CD4-positive, alpha-beta T cell treated with Interleukin-12 subunit alpha and Interleukin-12 subunit beta, for 1 hour (primary cell): ENCODE measurements at regions not wholly inside any gene's neighbourhood (a gene's known extent, or its start where the extent isn't known, plus 50 kb on each side); places are given as distances from the start of the nearest gene placed in this dataset.

Experiments used
- DNase-seq: peaks from one replicate; pipeline ENCODE4 v3.0.0-alpha.2; 2020

- DNase-seq, result no peak
Measured at GRCh38 chr5:106163233-106163632, 1507.5 kb downstream of the EFNA5 start.

GRCh38 chr5:106159616-106160015 is 1511.1 kb downstream of the EFNA5 start:
- no peak for DNase-seq

GRCh38 chr5:106154280-106154716 is 1516.4 kb downstream of the EFNA5 start:
- DNase-seq, result no peak

GRCh38 chr5:106152569-106152968 is 1518.2 kb downstream of the EFNA5 start:
- no peak for DNase-seq

- no peak for DNase-seq
Measured at GRCh38 chr5:106142116-106142515, 1528.6 kb downstream of the EFNA5 start.

DNA sequence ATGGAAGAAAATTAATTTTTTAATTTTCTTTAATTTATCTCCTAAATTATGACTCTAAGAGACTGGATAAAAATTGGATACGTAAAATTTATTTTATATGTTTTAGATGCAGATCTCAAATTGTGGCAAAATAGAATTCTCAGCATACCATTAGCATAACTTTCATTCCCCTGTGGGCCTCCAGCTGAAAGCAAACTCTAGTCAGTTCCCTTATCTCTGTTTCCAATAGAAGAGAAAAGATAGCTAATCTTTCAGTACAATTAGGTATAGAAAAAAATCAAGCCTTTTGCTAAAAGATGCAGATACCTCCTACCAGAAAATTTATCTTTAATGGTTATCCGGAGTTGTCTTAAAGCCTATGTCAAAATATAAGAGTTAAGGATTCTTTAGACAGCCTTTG is 1530.6 kb downstream of the EFNA5 start:
- no peak for DNase-seq

GRCh38 chr5:106136061-106136460 is 1534.7 kb downstream of the EFNA5 start:
- no peak for DNase-seq

GRCh38 chr5:106135473-106135872 is 1535.3 kb downstream of the EFNA5 start:
- DNase-seq, result no peak

DNA sequence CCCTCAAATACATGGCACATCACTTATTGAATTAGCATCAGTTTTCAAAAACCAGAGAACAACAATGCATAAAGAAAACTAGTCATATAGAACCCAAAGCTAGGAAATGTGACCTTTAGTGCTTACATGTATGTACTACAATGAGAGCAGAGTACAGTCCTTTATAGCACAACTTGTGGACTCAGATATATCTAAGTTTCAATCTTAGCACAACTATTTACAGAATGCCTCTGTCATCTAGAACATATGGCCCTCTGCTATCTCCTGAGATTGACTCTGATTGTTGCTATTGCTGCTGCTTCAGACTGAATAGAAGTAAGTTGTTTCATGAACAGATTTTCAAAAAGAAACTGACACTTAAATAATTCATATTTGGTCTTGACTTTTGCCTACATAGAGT is 1536.2 kb downstream of the EFNA5 start:
- no peak for DNase-seq

GRCh38 chr5:106127985-106128384 is 1542.8 kb downstream of the EFNA5 start:
- no peak for DNase-seq

DNA sequence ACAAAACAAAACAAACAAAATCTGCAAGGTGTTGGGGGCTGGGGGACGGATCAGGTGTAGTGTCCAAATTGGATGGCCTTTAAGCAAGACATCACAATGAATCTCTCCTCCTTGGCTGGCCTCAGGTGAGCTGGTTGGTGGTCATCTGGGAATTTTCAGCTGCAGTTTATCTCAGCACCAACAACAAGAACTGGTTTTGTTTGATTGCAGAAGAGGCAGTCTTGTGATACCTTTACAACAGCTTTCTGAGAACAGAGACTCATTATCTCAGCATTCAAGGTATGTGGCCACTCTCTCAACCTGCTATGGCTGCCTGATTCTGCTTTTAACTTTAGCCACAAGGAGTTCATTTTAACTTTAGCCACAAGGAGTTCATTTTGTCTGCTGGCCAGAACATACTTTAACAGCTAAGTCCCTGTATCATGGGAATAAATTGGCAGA is 1543.4 kb downstream of the EFNA5 start:
- no peak for DNase-seq

DNA sequence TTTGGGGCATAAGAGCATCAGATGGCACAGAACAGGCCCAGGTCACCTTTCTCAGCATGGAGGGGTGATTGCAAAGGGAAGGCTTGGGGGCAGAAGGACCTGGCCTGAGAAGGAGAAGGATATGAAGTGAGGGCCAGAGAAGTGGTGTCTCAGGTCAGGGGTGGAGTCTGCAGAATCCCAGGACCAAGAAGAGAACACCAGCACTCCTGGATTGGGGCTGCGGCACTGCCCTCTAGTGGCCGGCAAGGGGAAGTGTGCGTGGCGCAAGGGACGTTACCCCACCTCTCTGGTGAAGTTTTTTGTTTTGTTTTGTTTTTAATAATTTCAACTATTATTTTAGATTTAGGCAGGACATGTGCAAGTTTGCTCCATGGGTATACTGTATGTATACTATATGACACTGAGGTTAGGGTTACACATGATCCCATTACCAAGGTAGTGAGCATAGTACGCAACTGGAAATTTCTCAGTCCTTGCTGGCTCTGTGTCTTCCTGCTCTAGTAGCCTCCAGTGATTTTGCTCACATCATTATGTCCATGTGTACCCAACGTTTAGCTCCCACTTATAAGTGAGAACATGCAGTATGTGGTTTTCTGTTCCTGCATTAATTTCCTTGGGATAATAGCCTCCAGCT is 1548.6 kb downstream of the EFNA5 start:
- no peak for DNase-seq

DNA sequence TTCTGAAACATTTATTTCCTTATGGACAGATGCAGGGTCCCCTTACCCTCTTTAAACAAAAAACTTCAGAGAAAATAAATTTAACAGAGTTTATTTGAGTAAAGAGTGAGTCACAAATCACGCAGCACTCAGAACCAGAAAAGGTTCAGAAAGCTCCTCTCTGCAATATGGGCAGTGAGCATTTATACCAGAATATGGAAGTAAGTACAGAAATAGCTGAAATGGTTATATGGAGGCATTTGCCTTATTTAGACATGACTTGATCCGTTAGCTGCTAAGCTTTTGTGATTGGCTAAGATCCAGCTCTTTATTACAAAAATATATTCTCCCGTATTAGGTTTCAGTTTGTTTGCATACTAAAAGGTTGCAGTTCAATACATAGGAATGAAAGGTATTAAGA is 1554.1 kb downstream of the EFNA5 start:
- no peak for DNase-seq

DNA sequence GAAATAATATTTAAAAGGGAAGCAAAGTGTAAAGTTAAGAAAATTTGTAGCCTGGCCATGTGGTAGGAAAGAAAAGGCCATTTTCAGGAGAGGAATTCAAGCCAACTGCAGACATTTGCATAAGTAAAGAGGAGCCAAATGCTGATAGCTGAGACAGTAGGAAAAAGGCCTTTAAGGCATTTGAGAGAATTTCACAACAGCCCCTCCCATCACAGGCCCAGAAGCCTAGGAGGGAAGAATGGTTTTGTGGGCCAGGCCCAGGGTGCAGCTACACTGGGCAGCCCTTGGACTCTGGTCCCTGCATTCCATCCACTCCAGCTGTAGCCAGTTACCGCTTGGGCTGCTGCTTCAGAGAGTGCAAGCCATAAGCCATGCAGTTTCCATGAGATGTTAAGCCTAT is 1556.8 kb downstream of the EFNA5 start:
- DNase-seq, result no peak

- no peak for DNase-seq
Measured at GRCh38 chr5:106106384-106106783, 1564.4 kb downstream of the EFNA5 start.

- no peak for DNase-seq
Measured at GRCh38 chr5:106097340-106097739, 1573.4 kb downstream of the EFNA5 start.

- no peak for DNase-seq
Measured at GRCh38 chr5:106094839-106095238, 1575.9 kb downstream of the EFNA5 start.

DNA sequence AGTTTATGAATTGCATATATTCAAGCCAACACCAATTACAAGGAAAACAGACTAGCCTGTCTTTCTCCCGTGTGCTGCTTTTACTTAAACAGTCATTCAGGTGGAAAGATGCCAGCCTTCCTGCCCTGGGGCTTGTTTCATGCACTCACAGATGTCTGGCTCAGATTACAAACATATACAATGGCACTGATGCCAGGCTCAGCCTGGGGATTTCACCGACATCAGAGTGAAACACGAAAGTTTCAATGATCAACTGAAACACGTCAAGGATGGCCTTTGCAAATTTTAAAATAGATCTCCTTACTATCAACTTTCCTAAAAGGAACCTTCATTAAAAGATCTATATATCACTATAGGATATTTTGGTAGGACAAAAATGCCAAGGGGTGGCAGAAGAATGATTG is 1576.5 kb downstream of the EFNA5 start:
- no peak for DNase-seq

DNA sequence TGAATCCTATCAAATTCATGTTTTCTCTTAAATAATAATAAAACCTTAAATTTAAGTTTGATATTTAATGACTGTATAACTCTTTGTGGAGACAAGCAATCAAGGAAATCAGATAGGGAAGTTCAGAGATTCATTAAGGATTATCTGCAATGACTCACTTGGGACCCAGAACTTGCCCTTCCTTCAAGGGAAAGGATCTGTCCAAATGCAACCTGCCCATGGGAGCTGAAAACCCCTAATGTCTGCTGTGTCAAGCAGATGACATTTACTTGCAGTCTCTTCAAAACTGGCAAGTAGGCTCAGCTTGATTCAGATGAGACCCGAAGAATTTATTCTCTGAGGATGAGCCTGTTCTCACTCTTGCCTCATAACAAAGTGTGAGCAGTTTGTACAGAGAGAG is 1577.6 kb downstream of the EFNA5 start:
- DNase-seq, result no peak

DNA sequence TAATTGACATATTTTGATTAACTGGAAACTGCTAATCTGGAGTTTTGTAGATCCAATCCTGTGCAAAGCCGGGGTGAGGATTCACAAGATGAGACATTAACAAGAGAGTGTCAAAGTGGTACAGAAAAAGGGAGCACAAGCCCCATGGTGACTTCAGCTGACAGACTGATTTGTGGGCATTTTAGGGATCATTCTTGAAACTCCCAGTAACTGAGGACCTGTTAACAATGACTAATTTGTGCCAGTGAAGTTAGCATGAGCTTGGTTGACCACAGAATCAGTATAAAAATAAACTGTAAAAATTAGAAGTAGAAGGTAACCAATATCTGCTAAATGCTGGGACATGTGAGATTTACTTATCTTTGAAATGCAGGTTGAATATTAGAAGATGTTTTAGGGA is 1578.3 kb downstream of the EFNA5 start:
- no peak for DNase-seq

DNA sequence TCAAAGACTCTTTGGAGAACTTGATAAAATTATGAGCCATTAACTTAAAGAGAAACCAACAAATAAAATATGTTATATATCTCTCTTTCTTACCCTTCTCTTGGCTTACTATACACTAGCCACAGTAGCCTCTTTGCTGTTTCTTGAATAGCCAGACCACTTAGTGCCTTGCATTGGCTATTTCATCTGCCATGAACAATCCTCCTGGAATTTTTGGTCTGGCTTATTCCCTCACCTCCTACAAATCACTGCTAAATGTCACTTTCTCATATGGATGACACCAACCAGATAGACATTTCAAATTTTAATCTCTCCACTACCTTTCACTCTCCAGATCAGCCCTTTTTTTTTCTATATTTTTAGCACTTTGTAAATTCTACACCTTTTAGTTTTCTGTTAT is 1581.7 kb downstream of the EFNA5 start:
- DNase-seq, result no peak

DNA sequence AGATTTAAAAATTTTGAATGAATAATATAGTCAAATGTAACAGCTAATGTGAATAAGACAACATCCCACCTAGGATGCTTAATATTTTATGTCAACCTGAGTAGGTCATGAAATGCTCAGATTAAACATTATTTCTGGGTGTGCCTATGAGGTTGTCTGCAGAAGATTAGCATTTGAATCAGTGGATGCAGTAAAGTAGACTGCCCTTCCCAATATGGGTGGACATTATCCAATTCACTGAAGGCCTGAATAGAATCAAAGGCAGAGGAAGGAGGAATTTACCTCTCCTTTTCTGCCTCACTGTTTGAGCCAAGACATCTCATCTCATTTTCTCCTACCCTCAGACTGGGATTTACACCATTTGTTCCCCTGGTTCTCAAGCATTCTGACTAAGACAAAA is 1582.3 kb downstream of the EFNA5 start:
- DNase-seq, result no peak

DNA sequence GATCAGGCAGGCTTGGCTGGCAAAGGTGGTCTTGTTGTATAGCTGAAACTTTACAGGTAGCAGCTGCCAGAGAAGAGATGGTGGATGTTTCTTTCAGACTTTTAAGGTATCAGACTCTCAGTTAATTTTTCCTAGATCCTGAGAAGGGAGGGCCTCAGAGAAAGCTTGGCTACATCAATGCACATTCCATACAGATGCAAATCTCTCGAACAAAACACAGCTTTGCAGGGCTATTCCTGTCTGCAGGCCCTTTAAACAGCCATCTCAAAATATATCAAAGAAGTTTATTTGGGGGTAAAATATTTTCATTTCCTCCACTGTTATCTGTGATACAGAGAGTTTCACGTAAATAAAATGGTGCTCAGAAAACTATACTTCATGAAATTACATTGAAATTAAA is 1584.4 kb downstream of the EFNA5 start:
- DNase-seq, result no peak

DNA sequence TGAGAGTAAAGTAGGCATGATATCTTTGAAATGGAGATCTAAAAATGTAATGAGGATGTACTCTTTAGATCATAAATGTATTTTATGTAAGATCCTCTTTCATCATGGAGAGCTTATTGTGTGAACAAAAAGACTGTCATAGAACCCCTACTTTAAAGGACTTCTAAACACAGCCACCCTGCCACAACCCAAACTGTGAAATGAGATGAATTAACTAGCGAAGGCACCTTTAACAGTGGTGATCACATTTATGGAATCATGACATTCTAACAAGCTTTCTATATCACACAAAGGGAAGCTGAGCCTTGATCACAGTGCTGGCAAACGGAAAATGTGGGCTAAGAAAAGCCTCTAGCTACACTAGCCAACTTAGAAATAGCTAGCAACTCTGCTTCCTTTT is 1585.2 kb downstream of the EFNA5 start:
- no peak for DNase-seq

DNA sequence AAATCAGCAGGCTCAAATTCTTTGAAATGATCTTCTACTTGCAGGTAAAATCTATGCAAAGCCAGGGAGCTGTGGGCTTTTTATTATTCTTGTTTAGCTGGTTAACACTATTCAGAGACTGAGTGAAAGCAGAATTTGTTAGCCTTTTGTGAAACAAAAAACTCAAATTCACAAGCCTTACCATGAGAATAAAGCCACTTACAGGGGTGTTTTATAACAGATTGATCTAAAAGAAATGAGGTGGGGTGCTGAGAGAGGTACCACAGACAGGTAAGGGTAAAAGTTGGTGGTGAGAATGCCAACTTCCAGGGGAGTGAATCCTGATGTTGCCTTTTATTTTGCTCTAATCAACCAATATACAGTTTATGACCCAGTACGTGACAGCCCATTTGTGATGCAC is 1585.6 kb downstream of the EFNA5 start:
- DNase-seq, result no peak

GRCh38 chr5:106080535-106080934 is 1590.2 kb downstream of the EFNA5 start:
- DNase-seq, result no peak
